Mucosa of descending colon (tissue), 3 donors: ENCODE measurements at regions not wholly inside any gene's neighbourhood (a gene's known extent, or its start where the extent isn't known, plus 50 kb on each side); places are given as distances from the start of the nearest gene placed in this dataset.

ENCODE experiments used
- ATAC-seq: fragments of 200-7000 bp; cut with Tn5 transposase; one replicate; pipeline ENCODE4 v1.9.1; 2020; ENCODE audit warnings: mild to moderate bottlenecking, moderate library complexity
- DNase-seq, 3 donors: peaks; one replicate each; pipeline ENCODE4 v3.0.0-alpha.2; 2020
- H3K36me3 ChIP-seq: fragments of 200-600 bp; one replicate; pipeline ENCODE4 v1.8.0; 2021; ENCODE audit warnings: low read depth, mild to moderate bottlenecking
- H3K4me1 ChIP-seq: fragments of 200-600 bp; one replicate; pipeline ENCODE4 v1.8.0; 2021; ENCODE audit warnings: low read depth, mild to moderate bottlenecking
- H3K4me3 ChIP-seq: fragments of 200-600 bp; one replicate; pipeline ENCODE4 v1.8.0; 2021; ENCODE audit warnings: mild to moderate bottlenecking
- H3K9me3 ChIP-seq: fragments of 200-600 bp; one replicate; pipeline ENCODE4 v1.8.0; 2021; ENCODE audit warnings: mild to moderate bottlenecking
- CTCF ChIP-seq: fragments of 200-600 bp; IDR thresholded peaks from one replicate; pipeline ENCODE4 v1.8.0; 2022; ENCODE audit warnings: antibody characterized with exemption, mild to moderate bottlenecking
- intact Hi-C, 2 donors: fragments of 100-400 bp; cut with DNase I in 1 of 2; cut with micrococcal nuclease in 1 of 2; formaldehyde crosslinking; loops; one replicate each; pipeline versions ENCODE4 v1.11.0 to v1.11.1; 2022; cut with DNase I, micrococcal nuclease
- donor health status: DM: no; HTN: no; CAD: no; lungs with moderate emphysema.
- donor health status: DM: no; HTN: no; CAD: no.
- donor health status: DM: no; HTN: yes; CAD: no.

GRCh38 chr12:34403706-34404376, 381.5 kb downstream of the ALG10 start:
- H3K9me3 ChIP-seq, result peaks cover 100% of the 10 kb centered on the region
- no peaks in the 10 kb centered on the region for H3K36me3 ChIP-seq
- H3K4me3 ChIP-seq, result no peak overlapping the region
- DNase-seq (peak in 1 of 3 donors; percentile 14), ATAC-seq (no peak)
- no peaks in the 10 kb centered on the region for H3K4me1 ChIP-seq
- intact Hi-C loops, result no loop called here
- no peak for TF ChIP-seq CTCF

- no peak for ATAC-seq
- Histone ChIP-seq H3K9me3 (peaks cover 100% of the 10 kb centered on the region), H3K36me3 (no peaks in the 10 kb centered on the region), H3K4me1 (no peaks in the 10 kb centered on the region), H3K4me3 (no peak overlapping the region)
- DNase-seq, result peak in 2 of 3 donors; percentile 1 to 25
- no peak for TF ChIP-seq CTCF
- intact Hi-C loops, result no loop called here
Measured at GRCh38 chr12:34404377-34405285, 382.3 kb downstream of the ALG10 start.

- H3K4me3 ChIP-seq, result no peak overlapping the region
- intact Hi-C loops, result no loop called here
- ATAC-seq (no peak), DNase-seq (peak in 2 of 3 donors; percentile 5 to 17)
- TF ChIP-seq CTCF, result no peak
- no peaks in the 10 kb centered on the region for H3K4me1 ChIP-seq
- H3K36me3 ChIP-seq, result no peaks in the 10 kb centered on the region
- H3K9me3 ChIP-seq, result peaks cover 100% of the 10 kb centered on the region
Measured at GRCh38 chr12:34405286-34406227, 383.3 kb downstream of the ALG10 start.

GRCh38 chr12:34406228-34406995, 384.1 kb downstream of the ALG10 start:
- no peaks in the 10 kb centered on the region for H3K4me1 ChIP-seq
- no peak for TF ChIP-seq CTCF
- DNase-seq, result peak in 2 of 3 donors; percentile 6 to 21
- ATAC-seq, result no peak
- H3K4me3 ChIP-seq, result no peak overlapping the region
- H3K9me3 ChIP-seq, result peaks cover 100% of the 10 kb centered on the region
- intact Hi-C loops, result no loop called here
- H3K36me3 ChIP-seq, result no peaks in the 10 kb centered on the region

GRCh38 chr12:34406996-34407300, 384.7 kb downstream of the ALG10 start:
- Histone ChIP-seq H3K9me3 (peaks cover 100% of the 10 kb centered on the region), H3K36me3 (no peaks in the 10 kb centered on the region), H3K4me1 (no peaks in the 10 kb centered on the region), H3K4me3 (no peak overlapping the region)
- no peak for TF ChIP-seq CTCF
- DNase-seq, result peak in 1 of 3 donors; percentile 6
- no peak for ATAC-seq
- intact Hi-C loops, result no loop called here
